Adrenal gland (tissue), 9 donors: ENCODE measurements at regions not wholly inside any gene's neighbourhood (a gene's known extent, or its start where the extent isn't known, plus 50 kb on each side); places are given as distances from the start of the nearest gene placed in this dataset.

Experiments
- DNase-seq, 7 donors: peaks; one replicate each; pipeline ENCODE4 v3.0.0-alpha.2; 2019 to 2020
- H3K27ac ChIP-seq, 5 donors: fragments of 200-600 bp; sonication (generic) in 4 of 5; 1 replicate in 3 of 5; 2 replicates in 2 of 5; pipeline versions ENCODE4 v1.5.1 to v1.8.0; 2016 to 2020; ENCODE audit warnings: mild to moderate bottlenecking in 1 of 5
- H3K27me3 ChIP-seq: fragments of 200-600 bp; 2 replicates; pipeline ENCODE4 v1.8.0; 2021
- H3K36me3 ChIP-seq, 2 donors: fragments of 200-600 bp; replicated peaks in 1 of 2; 1 replicate in 1 of 2; 2 replicates in 1 of 2; pipeline versions ENCODE4 v1.5.1 to v1.8.0; 2018 to 2022
- H3K4me1 ChIP-seq, 2 donors: fragments of 200-600 bp; replicated peaks in 1 of 2; 1 replicate in 1 of 2; 2 replicates in 1 of 2; pipeline versions ENCODE4 v1.5.1 to v1.8.0; 2018 to 2021
- H3K4me3 ChIP-seq, 4 donors: fragments of 200-600 bp; sonication (generic) in 3 of 4; one replicate each; pipeline ENCODE4 v1.5.1; 2016 to 2018
- H3K9me3 ChIP-seq, 3 donors: fragments of 200-600 bp; sonication (generic) in 1 of 3; replicated peaks in 1 of 3; 1 replicate in 2 of 3; 2 replicates in 1 of 3; pipeline versions ENCODE4 v1.5.1 to v1.8.0; 2016 to 2021
- POLR2A ChIP-seq, 2 donors: fragments of 450-650 bp; IDR thresholded peaks; one replicate each; pipeline ENCODE4 v1.6.1; 2017; ENCODE audit warnings: antibody characterized with exemption in 2 of 2, mild to moderate bottlenecking in 2 of 2, moderate library complexity in 1 of 2
- WGBS, 4 donors: extraction: QIAGEN DNeasy Blood & Tissue Kit in 2 of 4; methylation state at CpG; one replicate each; pipeline versions ENCODE4 v1.1.5 to v1.1.7; 2013 to 2017; 5-methylcytosine and 5-hydroxymethylcytosine counted together
- intact Hi-C, 2 donors: fragments of 100-400 bp; cut with DNase I; formaldehyde crosslinking; loops; one replicate each; pipeline versions ENCODE4 v1.14.1 to v1.15.0; 2022 to 2023
- TF ChIP-seq, protein P1 (sequence below), 6 experiments: fragments of 450-650 bp in 4 of 6; fragments of 200-600 bp in 2 of 6; sonication (generic) in 1 of 6; IDR thresholded peaks; 1 replicate in 5 of 6; 2 replicates in 1 of 6; pipeline versions ENCODE4 v1.5.1 to v1.8.0; 2016 to 2021; ENCODE audit warnings: antibody characterized with exemption in 6 of 6, mild to moderate bottlenecking in 2 of 6, moderate library complexity in 1 of 6
- donor health status: healthy with polysubstance abuse.
- donor health status: Bipolar disorder and iron deficiency.
- donor health status: DM: yes; HTN: yes; CAD: no.
- donor health status: DM: no; HTN: no; CAD: no.
- donor health status: DM: no; HTN: no; CAD: no.

DNA sequence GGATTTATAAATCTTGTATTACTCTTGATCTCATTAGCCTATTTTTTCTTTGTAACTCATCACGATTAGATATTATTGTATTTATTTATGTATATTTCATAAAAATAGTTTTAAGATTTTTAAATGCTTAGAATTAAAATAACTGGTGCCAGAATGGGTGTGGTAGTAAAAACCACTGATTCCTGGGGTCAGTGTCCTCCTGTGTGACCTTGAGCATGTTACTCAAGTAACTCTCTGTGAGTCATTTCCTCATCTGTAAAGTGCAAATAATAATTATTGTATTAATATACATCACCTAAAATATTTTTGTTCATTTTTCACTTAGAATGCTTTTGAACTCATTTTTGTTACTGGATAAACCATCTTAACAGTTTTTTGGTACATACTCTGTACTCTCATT, 91.3 kb upstream of the TMEM229A start:
- TF ChIP-seq POLR2A (IDR thresholded peaks at IDR 0.05) = no peak
- TF ChIP-seq, protein P1, sequence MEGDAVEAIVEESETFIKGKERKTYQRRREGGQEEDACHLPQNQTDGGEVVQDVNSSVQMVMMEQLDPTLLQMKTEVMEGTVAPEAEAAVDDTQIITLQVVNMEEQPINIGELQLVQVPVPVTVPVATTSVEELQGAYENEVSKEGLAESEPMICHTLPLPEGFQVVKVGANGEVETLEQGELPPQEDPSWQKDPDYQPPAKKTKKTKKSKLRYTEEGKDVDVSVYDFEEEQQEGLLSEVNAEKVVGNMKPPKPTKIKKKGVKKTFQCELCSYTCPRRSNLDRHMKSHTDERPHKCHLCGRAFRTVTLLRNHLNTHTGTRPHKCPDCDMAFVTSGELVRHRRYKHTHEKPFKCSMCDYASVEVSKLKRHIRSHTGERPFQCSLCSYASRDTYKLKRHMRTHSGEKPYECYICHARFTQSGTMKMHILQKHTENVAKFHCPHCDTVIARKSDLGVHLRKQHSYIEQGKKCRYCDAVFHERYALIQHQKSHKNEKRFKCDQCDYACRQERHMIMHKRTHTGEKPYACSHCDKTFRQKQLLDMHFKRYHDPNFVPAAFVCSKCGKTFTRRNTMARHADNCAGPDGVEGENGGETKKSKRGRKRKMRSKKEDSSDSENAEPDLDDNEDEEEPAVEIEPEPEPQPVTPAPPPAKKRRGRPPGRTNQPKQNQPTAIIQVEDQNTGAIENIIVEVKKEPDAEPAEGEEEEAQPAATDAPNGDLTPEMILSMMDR (IDR thresholded peaks at IDR 0.05) = no peak
- peak in 2 of 7 donors; percentile 14 to 17 for DNase-seq
- no peaks in the 10 kb centered on the region for H3K4me1 ChIP-seq
- H3K27ac ChIP-seq = no peak overlapping the region
- intact Hi-C loops = no loop called here
- H3K4me3 ChIP-seq = no peak overlapping the region
- no peaks in the 10 kb centered on the region for H3K27me3 ChIP-seq
- no peaks in the 10 kb centered on the region for H3K9me3 ChIP-seq
- no peaks in the 10 kb centered on the region for H3K36me3 ChIP-seq
- WGBS, 4 donors = 38 to 48% (median 42%) methylated on average over 1 of the region's 1 CpG

DNA sequence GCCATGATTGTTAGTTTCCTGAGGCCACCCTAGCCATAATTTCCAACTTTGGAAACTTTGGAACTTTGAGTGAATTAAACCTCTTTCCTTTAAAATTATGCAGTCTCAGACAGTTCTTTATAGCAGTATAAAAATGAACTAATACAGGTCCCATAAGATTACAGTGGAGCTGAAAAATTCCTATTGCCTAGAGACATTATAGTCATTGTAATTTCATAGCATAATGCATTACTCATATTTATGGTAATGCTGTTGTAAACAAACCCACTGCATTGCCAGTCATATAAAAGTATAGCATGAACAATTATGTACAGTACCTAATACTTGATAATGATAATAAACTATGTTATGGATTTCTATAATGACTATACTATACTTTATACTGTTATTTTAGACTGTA, 88.0 kb upstream of the TMEM229A start:
- Histone ChIP-seq H3K4me3 (no peak overlapping the region), H3K9me3 (no peaks in the 10 kb centered on the region), H3K36me3 (no peaks in the 10 kb centered on the region), H3K27ac (no peak overlapping the region), H3K27me3 (no peaks in the 10 kb centered on the region), H3K4me1 (no peaks in the 10 kb centered on the region)
- TF ChIP-seq, protein P1 (IDR thresholded peaks at IDR 0.05) = no peak
- no peak for TF ChIP-seq POLR2A (IDR thresholded peaks at IDR 0.05)
- intact Hi-C loops = no loop called here
- DNase-seq = no peak

DNA sequence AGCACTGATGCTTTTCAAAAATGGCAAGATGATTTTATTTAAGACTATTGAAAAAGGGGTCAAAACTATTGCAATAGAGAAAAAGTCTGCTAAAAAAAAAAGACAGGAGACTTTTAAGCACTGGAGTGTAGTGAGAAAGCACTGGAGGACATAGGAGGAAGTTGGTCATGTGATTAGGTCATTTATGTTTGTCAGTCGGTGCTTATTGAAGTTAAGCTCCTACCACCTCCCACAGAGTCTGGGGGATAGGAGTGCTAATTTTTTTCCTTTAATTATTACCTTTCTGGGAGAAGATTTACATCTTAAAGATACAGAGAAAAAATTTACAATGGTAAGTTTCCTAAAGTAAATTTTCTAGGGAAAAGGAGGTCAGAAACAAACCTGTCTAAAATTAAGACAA, 80.2 kb upstream of the TMEM229A start:
- Histone ChIP-seq H3K4me1 (no peaks in the 10 kb centered on the region), H3K9me3 (no peaks in the 10 kb centered on the region), H3K36me3 (no peaks in the 10 kb centered on the region), H3K4me3 (no peak overlapping the region), H3K27ac (no peak overlapping the region), H3K27me3 (no peaks in the 10 kb centered on the region)
- TF ChIP-seq, protein P1 (IDR thresholded peaks at IDR 0.05) = no peak
- no peak for TF ChIP-seq POLR2A (IDR thresholded peaks at IDR 0.05)
- no peak for DNase-seq
- intact Hi-C loops = no loop called here
- WGBS, 4 donors = 21 to 43% (median 25%) methylated on average over 1 of the region's 1 CpG

DNA sequence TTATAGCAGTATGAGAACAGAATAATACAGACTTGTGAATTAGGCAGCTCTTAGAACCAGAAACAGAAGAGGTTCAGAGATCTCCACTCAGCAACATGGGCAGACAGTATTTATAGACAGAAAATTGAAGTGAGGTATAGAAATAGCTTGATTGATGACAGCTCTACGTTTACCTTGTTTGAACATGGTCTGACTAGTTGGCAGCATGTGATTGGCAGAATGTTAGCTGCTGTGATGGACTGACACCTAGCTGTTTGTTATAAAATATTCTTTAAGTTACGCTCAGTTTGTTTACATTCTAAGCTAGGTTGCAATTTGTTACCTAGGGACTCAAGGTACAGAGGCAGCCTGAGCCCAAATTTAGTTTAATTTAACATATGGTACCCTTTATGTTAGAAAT, 73.7 kb upstream of the TMEM229A start:
- Histone ChIP-seq H3K9me3 (no peaks in the 10 kb centered on the region), H3K27ac (no peak overlapping the region), H3K27me3 (no peaks in the 10 kb centered on the region), H3K4me1 (no peaks in the 10 kb centered on the region), H3K36me3 (no peaks in the 10 kb centered on the region), H3K4me3 (no peak overlapping the region)
- 56 to 75% (median 59%) methylated on average over 2 of the region's 2 CpGs for WGBS, 4 donors
- intact Hi-C loops = no loop called here
- no peak for DNase-seq
- TF ChIP-seq, protein P1 (IDR thresholded peaks at IDR 0.05) = no peak
- no peak for TF ChIP-seq POLR2A (IDR thresholded peaks at IDR 0.05)
